CD4-positive, CD25-positive, alpha-beta regulatory T cell (primary cell): ENCODE measurements at regions not wholly inside any gene's neighbourhood (a gene's known extent, or its start where the extent isn't known, plus 50 kb on each side); places are given as distances from the start of the nearest gene placed in this dataset.

Source experiments
- ATAC-seq, 2 donors: fragments of 150-1000 bp; cut with Tn5 transposase; one replicate each; pipeline ENCODE4 v1.10.0; 2021; ENCODE audit warnings: low read depth in 2 of 2, moderate number of reproducible peaks in 2 of 2, moderate library complexity in 1 of 2
- DNase-seq, 3 donors: peaks; one replicate each; pipeline versions ENCODE4 v3.0.0 to v3.0.0-alpha.2; 2012 to 2022; ENCODE audit warnings: mixed read lengths in 1 of 3
- H3K27ac ChIP-seq: one replicate; pipeline ENCODE4 v1.7.0; 2013; ENCODE audit warnings: mild to moderate bottlenecking, low read length; ENCODE audit not compliant: insufficient read depth, poor library complexity, severe bottlenecking
- H3K27me3 ChIP-seq: one replicate; pipeline ENCODE4 v1.7.0; 2013; ENCODE audit warnings: low read length; ENCODE audit not compliant: control insufficient read depth, insufficient read depth
- H3K36me3 ChIP-seq: one replicate; pipeline ENCODE4 v1.7.0; 2013; ENCODE audit warnings: mild to moderate bottlenecking, low read length, moderate library complexity; ENCODE audit not compliant: control insufficient read depth, insufficient read depth
- H3K4me1 ChIP-seq: 2 replicates; pipeline ENCODE4 v1.7.0; 2013; ENCODE audit warnings: mild to moderate bottlenecking, low read length; ENCODE audit not compliant: insufficient read depth, control insufficient read depth, poor library complexity, severe bottlenecking
- H3K4me3 ChIP-seq: one replicate; pipeline ENCODE4 v1.7.0; 2013; ENCODE audit warnings: low read depth, mild to moderate bottlenecking, low read length, moderate library complexity
- H3K9me3 ChIP-seq, 2 experiments: 1 replicate in 1 of 2; 2 replicates in 1 of 2; pipeline ENCODE4 v1.7.0; 2013; ENCODE audit warnings: low read length in 2 of 2, mild to moderate bottlenecking in 1 of 2, moderate library complexity in 1 of 2; ENCODE audit not compliant: control insufficient read depth in 2 of 2
- H3K27ac Mint-ChIP-seq, 3 donors: one replicate each; pipeline ENCODE4 v1.8.0; 2020 to 2022; ENCODE audit warnings: mild to moderate bottlenecking in 3 of 3, mixed read lengths in 3 of 3, moderate library complexity in 2 of 3
- H3K27me3 Mint-ChIP-seq: one replicate; pipeline ENCODE4 v1.8.0; 2022; ENCODE audit warnings: mild to moderate bottlenecking, mixed read lengths
- H3K36me3 Mint-ChIP-seq: one replicate; pipeline ENCODE4 v1.8.0; 2020; ENCODE audit warnings: mixed read lengths
- H3K4me1 Mint-ChIP-seq, 4 donors: one replicate each; pipeline ENCODE4 v1.8.0; 2020 to 2022; ENCODE audit warnings: mixed read lengths in 4 of 4, mild to moderate bottlenecking in 1 of 4
- H3K4me3 Mint-ChIP-seq, 4 donors: one replicate each; pipeline ENCODE4 v1.8.0; 2020 to 2022; ENCODE audit warnings: mild to moderate bottlenecking in 4 of 4, mixed read lengths in 4 of 4, moderate library complexity in 3 of 4
- H3K9me3 Mint-ChIP-seq, 7 donors: one replicate each; pipeline ENCODE4 v1.8.0; 2020 to 2022; ENCODE audit warnings: mixed read lengths in 7 of 7, mild to moderate bottlenecking in 3 of 7, moderate library complexity in 2 of 7

DNA sequence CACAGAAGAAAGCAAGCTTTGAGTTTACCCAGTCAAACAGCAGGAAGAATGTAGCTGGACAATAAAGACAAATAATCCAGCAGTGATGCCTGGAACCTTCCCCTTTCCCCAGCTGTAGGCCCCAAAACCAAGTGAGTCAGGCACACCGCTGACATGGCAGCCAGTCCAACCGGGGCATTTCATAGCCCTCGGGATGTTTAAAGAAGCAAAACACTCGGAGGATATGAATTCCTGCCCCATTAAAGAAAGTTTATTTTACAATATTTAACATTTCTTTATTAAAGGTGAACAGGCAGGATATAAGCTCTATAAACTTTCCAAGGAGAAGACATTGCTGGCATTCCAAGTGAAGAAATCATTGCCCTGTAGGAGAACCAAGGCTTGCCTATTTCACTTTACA is 507.6 kb upstream of the TNP1 start:
- no peaks in the 10 kb centered on the region for H3K27me3 Mint-ChIP-seq
- Histone ChIP-seq H3K27me3 (no peaks in the 10 kb centered on the region), H3K4me3 (no peak overlapping the region), H3K27ac (no peak overlapping the region), H3K9me3 (no peaks in the 10 kb centered on the region), H3K4me1 (no peaks in the 10 kb centered on the region), H3K36me3 (no peaks in the 10 kb centered on the region)
- H3K4me1 Mint-ChIP-seq, result no peaks in the 10 kb centered on the region
- no peaks in the 10 kb centered on the region for H3K36me3 Mint-ChIP-seq
- ATAC-seq (no peak), DNase-seq (no peak)
- no peak overlapping the region for H3K27ac Mint-ChIP-seq
- H3K9me3 Mint-ChIP-seq, result peaks cover 0 to 2% (median 0%) of the 10 kb centered on the region in 7 donors
- no peak overlapping the region for H3K4me3 Mint-ChIP-seq

DNA sequence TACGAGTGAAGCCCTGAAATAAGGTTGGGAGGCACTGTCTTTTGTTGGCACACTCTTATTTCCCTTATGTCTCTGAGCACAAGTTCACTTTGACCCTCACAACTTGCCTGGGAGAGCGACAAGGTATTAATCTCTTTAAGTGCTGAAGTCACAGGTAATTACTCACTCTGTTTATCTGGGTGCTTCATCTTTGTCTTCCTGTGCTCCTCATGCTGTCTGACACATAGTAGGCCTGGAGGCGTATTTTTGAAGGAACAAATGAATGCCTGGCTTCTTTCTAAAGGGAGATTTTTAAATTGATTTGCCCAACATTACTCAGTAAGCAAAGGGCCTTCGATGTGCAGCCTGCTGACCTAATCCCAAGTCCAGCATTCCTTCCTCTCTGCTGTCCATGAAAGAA is 507.1 kb upstream of the TNP1 start:
- no peaks in the 10 kb centered on the region for H3K4me1 ChIP-seq
- Mint-ChIP-seq H3K9me3 (peaks cover 0 to 2% (median 0%) of the 10 kb centered on the region in 7 donors), H3K27ac (no peak overlapping the region), H3K4me1 (no peaks in the 10 kb centered on the region), H3K36me3 (no peaks in the 10 kb centered on the region), H3K27me3 (no peaks in the 10 kb centered on the region), H3K4me3 (no peak overlapping the region)
- ATAC-seq (no peak), DNase-seq (no peak)
- H3K9me3 ChIP-seq, result no peaks in the 10 kb centered on the region
- H3K36me3 ChIP-seq, result no peaks in the 10 kb centered on the region
- no peak overlapping the region for H3K4me3 ChIP-seq
- H3K27ac ChIP-seq, result no peak overlapping the region
- H3K27me3 ChIP-seq, result no peaks in the 10 kb centered on the region

DNA sequence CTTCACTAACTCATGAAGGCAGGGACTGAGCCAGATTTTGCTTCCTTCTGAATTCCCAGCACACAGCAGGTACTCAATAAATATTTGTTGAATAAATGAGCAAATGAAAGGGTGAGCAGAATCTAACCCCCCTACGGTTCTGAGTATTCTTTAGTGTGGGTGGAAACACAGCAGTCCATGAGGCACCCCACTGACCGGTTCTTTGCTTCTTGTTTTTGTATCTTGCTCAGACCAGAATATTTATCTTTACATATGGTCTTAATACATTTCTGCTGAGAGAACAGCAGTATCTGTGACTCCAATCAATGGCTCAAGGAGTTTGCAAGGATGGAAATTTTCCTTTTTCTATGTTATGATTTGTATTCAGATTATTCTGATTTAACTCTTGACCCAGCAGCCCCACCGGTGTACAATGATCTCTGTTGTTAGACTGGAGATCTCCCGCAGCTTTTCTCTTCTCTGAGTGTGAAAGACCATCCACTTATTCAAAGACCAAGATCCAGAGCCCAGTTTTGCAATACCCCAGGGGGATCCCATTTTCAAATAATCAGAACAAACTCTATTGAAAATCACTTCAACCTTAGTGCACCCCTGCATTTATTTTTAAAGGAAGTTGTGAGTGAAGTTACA is 506.5 kb upstream of the TNP1 start:
- H3K36me3 Mint-ChIP-seq, result no peaks in the 10 kb centered on the region

DNA sequence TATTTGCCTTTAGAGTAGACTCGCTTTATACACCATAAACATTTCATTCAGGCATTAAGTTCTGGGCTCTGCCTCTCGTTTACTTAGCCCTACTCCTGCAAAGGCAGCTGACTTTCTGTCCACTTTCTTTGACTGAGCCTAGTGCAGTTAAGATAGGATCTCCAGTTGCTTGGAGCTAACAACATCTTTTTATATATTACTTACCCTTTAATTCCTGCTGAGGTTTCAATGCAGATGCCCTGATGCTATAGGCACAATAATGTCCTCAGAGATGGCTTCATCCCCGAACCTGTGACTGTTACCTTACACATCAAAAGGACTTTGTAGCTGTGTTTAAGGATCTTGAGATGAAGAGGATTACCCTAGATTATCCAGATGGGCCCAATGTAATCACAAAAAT is 505.8 kb upstream of the TNP1 start:
- Histone ChIP-seq H3K36me3 (no peaks in the 10 kb centered on the region), H3K27ac (no peak overlapping the region), H3K9me3 (no peaks in the 10 kb centered on the region), H3K4me3 (no peak overlapping the region), H3K27me3 (no peaks in the 10 kb centered on the region), H3K4me1 (no peaks in the 10 kb centered on the region)
- Mint-ChIP-seq H3K27ac (no peak overlapping the region), H3K27me3 (no peaks in the 10 kb centered on the region), H3K4me3 (no peak overlapping the region), H3K4me1 (no peaks in the 10 kb centered on the region), H3K9me3 (peaks cover 0 to 2% (median 0%) of the 10 kb centered on the region in 7 donors), H3K36me3 (no peaks in the 10 kb centered on the region)
- ATAC-seq (no peak), DNase-seq (no peak)

More for the DNA sequence above, 506.5 kb upstream of the TNP1 start:
- Mint-ChIP-seq H3K4me3 (no peak overlapping the region), H3K27ac (no peak overlapping the region), H3K27me3 (no peaks in the 10 kb centered on the region), H3K4me1 (no peaks in the 10 kb centered on the region), H3K9me3 (peaks cover 0 to 2% (median 0%) of the 10 kb centered on the region in 7 donors)
- ATAC-seq (no peak), DNase-seq (no peak)
- no peak overlapping the region for H3K4me3 ChIP-seq
- no peaks in the 10 kb centered on the region for H3K9me3 ChIP-seq
- no peak overlapping the region for H3K27ac ChIP-seq
- no peaks in the 10 kb centered on the region for H3K4me1 ChIP-seq
- no peaks in the 10 kb centered on the region for H3K27me3 ChIP-seq
- H3K36me3 ChIP-seq, result no peaks in the 10 kb centered on the region

DNA sequence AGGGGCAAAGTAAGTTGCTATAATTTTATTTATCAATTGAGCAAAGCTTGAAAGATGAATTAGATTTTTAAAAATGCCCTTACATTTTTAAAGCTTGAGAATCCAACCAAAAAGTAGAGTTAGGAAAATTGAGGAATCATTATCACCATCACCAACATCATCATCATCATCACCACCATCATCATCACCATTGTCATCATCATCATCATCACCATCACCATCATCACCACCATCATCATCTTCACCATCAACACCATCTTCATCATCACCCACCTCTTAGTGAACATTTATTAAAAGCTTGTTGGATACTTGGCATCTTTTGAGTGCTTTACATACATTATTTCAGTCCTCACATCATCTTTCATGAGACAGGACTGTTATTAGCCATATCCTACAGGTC is 504.4 kb upstream of the TNP1 start:
- ATAC-seq (no peak), DNase-seq (no peak)
- Mint-ChIP-seq H3K4me3 (no peak overlapping the region), H3K9me3 (peaks cover 0 to 2% (median 0%) of the 10 kb centered on the region in 7 donors), H3K36me3 (no peaks in the 10 kb centered on the region), H3K27ac (no peak overlapping the region), H3K4me1 (no peaks in the 10 kb centered on the region), H3K27me3 (no peaks in the 10 kb centered on the region)
- Histone ChIP-seq H3K27ac (no peak overlapping the region), H3K4me1 (no peaks in the 10 kb centered on the region), H3K4me3 (no peak overlapping the region), H3K9me3 (no peaks in the 10 kb centered on the region), H3K36me3 (no peaks in the 10 kb centered on the region), H3K27me3 (no peaks in the 10 kb centered on the region)

DNA sequence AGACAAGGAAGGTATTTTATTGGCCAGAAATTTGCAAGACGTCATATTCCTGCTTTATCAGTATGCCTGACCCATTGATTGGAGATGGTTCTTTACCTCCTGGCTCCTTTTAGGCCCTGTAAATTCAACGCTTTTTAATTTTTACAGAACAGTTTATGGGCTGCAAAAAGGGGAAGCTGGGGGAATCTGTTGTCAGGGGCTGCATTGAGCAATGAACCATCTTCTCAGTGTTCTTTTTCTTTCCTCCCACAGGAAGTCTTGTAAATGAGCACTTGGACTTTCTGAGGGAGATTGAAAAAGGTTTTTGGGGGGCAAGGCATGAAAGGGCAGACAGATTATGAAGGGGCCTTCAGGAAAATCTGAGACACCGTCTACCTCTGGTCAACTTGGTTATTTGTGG is 503.6 kb upstream of the TNP1 start:
- Mint-ChIP-seq H3K4me3 (no peak overlapping the region), H3K36me3 (no peaks in the 10 kb centered on the region), H3K9me3 (peaks cover 0 to 3% (median 0%) of the 10 kb centered on the region in 7 donors), H3K27ac (no peak overlapping the region), H3K4me1 (no peaks in the 10 kb centered on the region), H3K27me3 (no peaks in the 10 kb centered on the region)
- H3K4me3 ChIP-seq, result no peak overlapping the region
- H3K27ac ChIP-seq, result no peak overlapping the region
- no peaks in the 10 kb centered on the region for H3K9me3 ChIP-seq
- H3K4me1 ChIP-seq, result no peaks in the 10 kb centered on the region
- ATAC-seq (no peak), DNase-seq (no peak)
- H3K27me3 ChIP-seq, result no peaks in the 10 kb centered on the region
- no peaks in the 10 kb centered on the region for H3K36me3 ChIP-seq

DNA sequence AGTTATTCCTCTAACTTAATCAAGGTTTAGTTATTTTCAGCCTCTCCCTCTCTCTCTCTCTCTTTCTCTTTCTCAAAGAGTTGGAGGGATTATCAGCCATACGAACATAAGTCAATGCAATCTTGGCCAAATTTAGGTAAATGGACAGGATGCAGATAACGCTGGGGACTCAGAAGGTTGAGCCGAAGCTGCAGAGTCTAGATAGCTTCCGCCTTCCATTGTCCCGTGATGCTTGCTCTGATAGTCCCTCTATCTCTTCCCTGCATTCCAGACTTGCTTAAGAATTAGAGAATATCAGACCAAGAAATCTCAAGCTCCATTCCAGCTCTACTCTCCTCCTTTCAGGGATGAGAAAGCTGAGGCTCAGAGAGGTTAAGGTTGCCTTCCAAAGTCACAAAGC is 502.8 kb upstream of the TNP1 start:
- Mint-ChIP-seq H3K9me3 (peaks cover 0 to 3% (median 0%) of the 10 kb centered on the region in 7 donors), H3K4me3 (no peak overlapping the region), H3K36me3 (no peaks in the 10 kb centered on the region), H3K4me1 (no peaks in the 10 kb centered on the region), H3K27me3 (no peaks in the 10 kb centered on the region), H3K27ac (no peak overlapping the region)
- Histone ChIP-seq H3K4me3 (no peak overlapping the region), H3K9me3 (no peaks in the 10 kb centered on the region), H3K27me3 (no peaks in the 10 kb centered on the region), H3K4me1 (no peaks in the 10 kb centered on the region), H3K27ac (no peak overlapping the region), H3K36me3 (no peaks in the 10 kb centered on the region)
- ATAC-seq, result no peak
- no peak for DNase-seq

DNA sequence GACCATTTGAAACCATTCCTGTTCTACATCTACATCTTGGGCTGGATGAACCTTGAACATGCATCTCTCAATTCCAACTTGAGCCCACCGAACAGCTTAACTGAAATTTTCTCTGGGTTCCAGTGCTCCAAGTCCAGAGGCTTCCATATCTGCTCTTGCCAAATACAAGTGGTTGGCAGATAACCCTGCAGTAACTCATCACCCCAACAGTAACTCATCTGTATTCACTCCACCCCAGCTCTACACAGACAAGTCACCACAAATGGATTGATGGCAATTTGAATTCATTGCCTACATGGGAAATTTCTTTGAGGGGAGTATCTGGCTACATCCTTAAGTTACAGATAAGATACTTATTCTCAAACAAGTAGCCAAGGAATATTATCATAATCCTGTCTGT is 502.4 kb upstream of the TNP1 start:
- no peak overlapping the region for H3K27ac Mint-ChIP-seq
- H3K4me1 Mint-ChIP-seq, result no peaks in the 10 kb centered on the region
- H3K36me3 Mint-ChIP-seq, result no peaks in the 10 kb centered on the region
- Histone ChIP-seq H3K27ac (no peak overlapping the region), H3K4me1 (no peaks in the 10 kb centered on the region), H3K9me3 (no peaks in the 10 kb centered on the region), H3K27me3 (no peaks in the 10 kb centered on the region), H3K4me3 (no peak overlapping the region), H3K36me3 (no peaks in the 10 kb centered on the region)
- H3K9me3 Mint-ChIP-seq, result peaks cover 0 to 3% (median 0%) of the 10 kb centered on the region in 7 donors
- DNase-seq, result no peak
- H3K4me3 Mint-ChIP-seq, result no peak overlapping the region
- no peaks in the 10 kb centered on the region for H3K27me3 Mint-ChIP-seq
- ATAC-seq, result no peak
